Skeletal muscle satellite cell (primary cell): ENCODE measurements at regions not wholly inside any gene's neighbourhood (a gene's known extent, or its start where the extent isn't known, plus 50 kb on each side); places are given as distances from the start of the nearest gene placed in this dataset.
A peak's percentile ranks its signal among the peaks of the same experiment; 100 is the strongest.
"Not testable (repeated sequence)": the region's sequence is repeated elsewhere in the genome, so short reads cannot be mapped to it uniquely, and the experiment has no call there.

ENCODE experiments used
- H3K27me3 ChIP-seq: 2 replicates; pipeline ENCODE4 v1.7.0; 2013; ENCODE audit warnings: low read length; ENCODE audit not compliant: control insufficient read depth, insufficient read depth
- H3K36me3 ChIP-seq: 2 replicates; pipeline ENCODE4 v1.7.0; 2013; ENCODE audit warnings: mild to moderate bottlenecking, control low read depth, low read length; ENCODE audit not compliant: insufficient read depth
- H3K4me1 ChIP-seq: 2 replicates; pipeline ENCODE4 v1.7.0; 2013; ENCODE audit warnings: low read length; ENCODE audit not compliant: control insufficient read depth, insufficient read depth
- H3K4me2 ChIP-seq: 2 replicates; pipeline ENCODE4 v1.7.0; 2013; ENCODE audit warnings: mild to moderate bottlenecking, low read length
- H3K4me3 ChIP-seq: 2 replicates; pipeline ENCODE4 v1.7.0; 2013; ENCODE audit warnings: low read length
- H3K9ac ChIP-seq: 2 replicates; pipeline ENCODE4 v1.7.0; 2013; ENCODE audit warnings: mild to moderate bottlenecking, low read depth, low read length, moderate library complexity
- H3K9me3 ChIP-seq: replicated peaks from 2 replicates; pipeline ENCODE4 v1.7.0; 2013; ENCODE audit warnings: mild to moderate bottlenecking, control low read depth, low read length

GRCh38 chr13:70985371-70985770, 877.1 kb upstream of the KLHL1 start:
- Histone ChIP-seq H3K9me3 (no peaks in the 10 kb centered on the region), H3K4me3 (no peak overlapping the region), H3K27me3 (no peaks in the 10 kb centered on the region), H3K4me1 (no peaks in the 10 kb centered on the region), H3K9ac (no peak overlapping the region), H3K4me2 (no peak overlapping the region), H3K36me3 (no peaks in the 10 kb centered on the region)

- not testable (repeated sequence) for H3K9me3 ChIP-seq, H3K36me3 ChIP-seq, H3K4me2 ChIP-seq, H3K9ac ChIP-seq, H3K4me1 ChIP-seq, H3K4me3 ChIP-seq, H3K27me3 ChIP-seq
Observed at GRCh38 chr13:70981219-70981618, 873.0 kb upstream of the KLHL1 start.

GRCh38 chr13:70969321-70969720, 861.1 kb upstream of the KLHL1 start:
- H3K27me3 ChIP-seq, result peaks cover 4% of the 10 kb centered on the region
- no peaks in the 10 kb centered on the region for H3K36me3 ChIP-seq
- H3K4me2 ChIP-seq, result no peak overlapping the region
- no peaks in the 10 kb centered on the region for H3K4me1 ChIP-seq
- no peak overlapping the region for H3K9ac ChIP-seq
- H3K9me3 ChIP-seq, result no peaks in the 10 kb centered on the region
- no peak overlapping the region for H3K4me3 ChIP-seq

GRCh38 chr13:70967564-70967963, 859.3 kb upstream of the KLHL1 start:
- Histone ChIP-seq H3K36me3 (no peaks in the 10 kb centered on the region), H3K27me3 (peaks cover 4% of the 10 kb centered on the region), H3K9me3 (no peaks in the 10 kb centered on the region), H3K9ac (no peak overlapping the region), H3K4me3 (no peak overlapping the region), H3K4me1 (no peaks in the 10 kb centered on the region), H3K4me2 (no peak overlapping the region)

GRCh38 chr13:70964874-70965273, 856.6 kb upstream of the KLHL1 start:
- Histone ChIP-seq H3K9ac (no peak overlapping the region), H3K36me3 (no peaks in the 10 kb centered on the region), H3K4me3 (no peak overlapping the region), H3K4me1 (no peaks in the 10 kb centered on the region), H3K4me2 (no peak overlapping the region), H3K27me3 (no peaks in the 10 kb centered on the region), H3K9me3 (no peaks in the 10 kb centered on the region)

GRCh38 chr13:70964124-70964523, 855.9 kb upstream of the KLHL1 start:
- Histone ChIP-seq H3K9ac (no peak overlapping the region), H3K36me3 (no peaks in the 10 kb centered on the region), H3K27me3 (no peaks in the 10 kb centered on the region), H3K4me3 (no peak overlapping the region), H3K4me2 (no peak overlapping the region), H3K9me3 (no peaks in the 10 kb centered on the region), H3K4me1 (no peaks in the 10 kb centered on the region)

- Histone ChIP-seq H3K36me3 (no peaks in the 10 kb centered on the region), H3K4me1 (no peaks in the 10 kb centered on the region), H3K9ac (no peak overlapping the region), H3K4me2 (peak overlapping the region; percentile 55), H3K9me3 (no peaks in the 10 kb centered on the region), H3K27me3 (no peaks in the 10 kb centered on the region), H3K4me3 (no peak overlapping the region)
Observed at GRCh38 chr13:70960841-70961443, 852.7 kb upstream of the KLHL1 start.

GRCh38 chr13:70959035-70959775, 851.0 kb upstream of the KLHL1 start:
- Histone ChIP-seq H3K4me2 (no peak overlapping the region), H3K9ac (no peak overlapping the region), H3K36me3 (no peaks in the 10 kb centered on the region), H3K4me1 (no peaks in the 10 kb centered on the region), H3K27me3 (no peaks in the 10 kb centered on the region), H3K4me3 (no peak overlapping the region), H3K9me3 (no peaks in the 10 kb centered on the region)

GRCh38 chr13:70955887-70956286, 847.6 kb upstream of the KLHL1 start:
- Histone ChIP-seq H3K4me1 (no peaks in the 10 kb centered on the region), H3K27me3 (no peaks in the 10 kb centered on the region), H3K9ac (no peak overlapping the region), H3K4me3 (no peak overlapping the region), H3K4me2 (no peak overlapping the region), H3K36me3 (no peaks in the 10 kb centered on the region), H3K9me3 (no peaks in the 10 kb centered on the region)

- no peak overlapping the region for H3K4me2 ChIP-seq
- H3K4me1 ChIP-seq, result no peaks in the 10 kb centered on the region
- H3K4me3 ChIP-seq, result no peak overlapping the region
- H3K27me3 ChIP-seq, result no peaks in the 10 kb centered on the region
- H3K36me3 ChIP-seq, result no peaks in the 10 kb centered on the region
- no peak overlapping the region for H3K9ac ChIP-seq
- H3K9me3 ChIP-seq, result no peaks in the 10 kb centered on the region
Observed at GRCh38 chr13:70950664-70951063, 842.4 kb upstream of the KLHL1 start.

GRCh38 chr13:70945506-70945905, 837.3 kb upstream of the KLHL1 start:
- H3K36me3 ChIP-seq, result no peaks in the 10 kb centered on the region

GRCh38 chr13:70941454-70941853, 833.2 kb upstream of the KLHL1 start:
- no peak overlapping the region for H3K9ac ChIP-seq
- no peaks in the 10 kb centered on the region for H3K9me3 ChIP-seq
- no peaks in the 10 kb centered on the region for H3K27me3 ChIP-seq
- H3K4me2 ChIP-seq, result no peak overlapping the region
- no peaks in the 10 kb centered on the region for H3K4me1 ChIP-seq
- H3K4me3 ChIP-seq, result no peak overlapping the region
- H3K36me3 ChIP-seq, result no peaks in the 10 kb centered on the region

More at GRCh38 chr13:70945506-70945905, 837.3 kb upstream of the KLHL1 start:
- Histone ChIP-seq H3K9me3 (no peaks in the 10 kb centered on the region), H3K27me3 (no peaks in the 10 kb centered on the region), H3K4me1 (no peaks in the 10 kb centered on the region), H3K9ac (no peak overlapping the region), H3K4me2 (no peak overlapping the region), H3K4me3 (no peak overlapping the region)
